Gastroesophageal sphincter (tissue), 4 donors: ENCODE measurements at regions not wholly inside any gene's neighbourhood (a gene's known extent, or its start where the extent isn't known, plus 50 kb on each side); places are given as distances from the start of the nearest gene placed in this dataset.

Experiments
- ATAC-seq: fragments of 150-250 bp; one replicate; pipeline ENCODE4 v1.9.1; 2016; ENCODE audit warnings: mild to moderate bottlenecking, moderate library complexity
- H3K27ac ChIP-seq, 4 donors: fragments of 200-600 bp; sonication (generic) in 3 of 4; 1 replicate in 3 of 4; 2 replicates in 1 of 4; pipeline ENCODE4 v1.5.1; 2016 to 2019
- H3K27me3 ChIP-seq: fragments of 200-600 bp; sonication (generic); one replicate; pipeline ENCODE4 v1.5.1; 2019
- H3K36me3 ChIP-seq, 2 donors: fragments of 200-600 bp; sonication (generic); one replicate each; pipeline ENCODE4 v1.5.1; 2019; ENCODE audit warnings: control low read depth in 1 of 2
- H3K4me1 ChIP-seq, 3 donors: fragments of 200-600 bp; sonication (generic); 1 replicate in 2 of 3; 2 replicates in 1 of 3; pipeline ENCODE4 v1.5.1; 2016 to 2019; ENCODE audit warnings: control low read depth in 2 of 3
- H3K4me3 ChIP-seq, 2 donors: fragments of 200-600 bp; sonication (generic); one replicate each; pipeline ENCODE4 v1.5.1; 2019; ENCODE audit warnings: mild to moderate bottlenecking in 1 of 2, moderate library complexity in 1 of 2
- H3K9me3 ChIP-seq, 3 donors: fragments of 200-600 bp; sonication (generic); one replicate each; pipeline ENCODE4 v1.5.1; 2017 to 2019; ENCODE audit warnings: control low read depth in 2 of 3
- CTCF ChIP-seq, 4 experiments: fragments of 200-600 bp in 2 of 4; fragments of 450-650 bp in 2 of 4; sonication (generic) in 1 of 4; IDR thresholded peaks; one replicate each; pipeline ENCODE4 v1.5.1; 2017 to 2019; ENCODE audit warnings: antibody characterized with exemption in 4 of 4, mild to moderate bottlenecking in 2 of 4, moderate library complexity in 2 of 4
- EP300 ChIP-seq: sonication (generic); formaldehyde crosslinking; IDR thresholded peaks from one replicate; pipeline ENCODE4 v1.6.1; 2017; ENCODE audit warnings: antibody characterized with exemption, mild to moderate bottlenecking
- POLR2A ChIP-seq, 2 donors: fragments of 450-650 bp; IDR thresholded peaks; one replicate each; pipeline ENCODE4 v1.6.1; 2017; ENCODE audit warnings: antibody characterized with exemption in 2 of 2, mild to moderate bottlenecking in 2 of 2, moderate library complexity in 1 of 2
- POLR2AphosphoS5 ChIP-seq: sonication (generic); formaldehyde crosslinking; IDR thresholded peaks from one replicate; pipeline ENCODE4 v1.6.1; 2017; ENCODE audit warnings: antibody characterized with exemption
- WGBS, 2 donors: methylation state at CpG; one replicate each; pipeline ENCODE4 v1.1.5; 2018; ENCODE audit warnings: low coverage in 1 of 2; 5-methylcytosine and 5-hydroxymethylcytosine counted together

DNA sequence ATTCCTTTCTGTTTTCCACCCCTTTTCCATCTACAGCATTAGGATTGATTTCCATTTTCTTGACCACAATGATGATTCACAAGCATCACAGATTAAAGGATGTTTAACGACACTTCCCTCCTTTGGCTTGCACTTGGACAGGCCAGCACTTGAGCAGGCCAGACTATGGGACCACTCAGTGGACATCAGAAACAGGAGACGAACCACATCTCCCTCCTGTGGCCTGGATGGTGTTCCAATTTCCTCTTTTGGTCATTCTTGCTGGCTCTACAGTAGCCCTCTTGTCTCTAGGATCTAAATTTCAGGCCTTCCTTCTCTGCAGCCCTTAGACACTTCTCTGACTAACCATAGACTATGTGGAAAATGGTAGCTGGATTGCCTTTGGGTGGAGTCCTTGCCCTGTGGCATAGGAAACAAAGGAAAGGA is 78.8 kb upstream of the BOC start:
- ATAC-seq: no peak
- 63 to 83% methylated on average over 1 to 2 of the region's 2 CpGs for WGBS, 2 donors
- Histone ChIP-seq H3K36me3 (no peaks in the 10 kb centered on the region), H3K27ac (peak overlapping the region in 2 of 4 donors; percentile 11 to 36), H3K4me1 (peaks cover 0 to 46% (median 6%) of the 10 kb centered on the region in 3 donors), H3K27me3 (no peaks in the 10 kb centered on the region), H3K4me3 (no peak overlapping the region), H3K9me3 (no peaks in the 10 kb centered on the region)
- TF ChIP-seq CTCF (IDR thresholded peaks at IDR 0.05): no peak
- no peak for TF ChIP-seq EP300
- TF ChIP-seq POLR2A (IDR thresholded peaks at IDR 0.05): no peak
- TF ChIP-seq POLR2AphosphoS5: no peak

DNA sequence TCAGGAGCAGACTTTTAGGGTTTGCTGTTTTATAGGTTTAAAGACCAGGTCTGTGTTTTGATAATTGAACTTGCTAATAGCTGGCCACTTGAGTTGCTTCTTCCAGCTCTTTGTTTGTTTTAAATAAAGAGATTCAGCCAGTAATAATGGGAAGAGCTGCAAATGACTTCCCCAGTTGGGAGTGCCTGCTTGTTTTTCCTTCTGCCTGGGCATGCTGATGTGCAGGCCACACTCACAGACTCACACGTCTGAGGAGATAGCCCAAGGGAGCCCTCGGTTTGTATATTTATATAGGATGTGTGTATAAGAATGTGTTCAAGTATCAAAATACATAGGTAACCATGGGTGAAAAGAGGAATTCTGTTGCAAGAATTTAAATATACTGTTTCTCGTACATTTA is 78.2 kb upstream of the BOC start:
- no peak for TF ChIP-seq POLR2AphosphoS5
- no peak for TF ChIP-seq EP300
- TF ChIP-seq POLR2A (IDR thresholded peaks at IDR 0.05): no peak
- no peak for TF ChIP-seq CTCF (IDR thresholded peaks at IDR 0.05)
- no peaks in the 10 kb centered on the region for H3K27me3 ChIP-seq
- WGBS, 2 donors: 57 to 67% methylated on average over 3 of the region's 3 CpGs
- H3K4me3 ChIP-seq: no peak overlapping the region
- peak overlapping the region in 2 of 4 donors; percentile 11 to 36 for H3K27ac ChIP-seq
- peaks cover 0 to 43% (median 6%) of the 10 kb centered on the region in 3 donors for H3K4me1 ChIP-seq
- no peak for ATAC-seq
- no peaks in the 10 kb centered on the region for H3K9me3 ChIP-seq
- no peaks in the 10 kb centered on the region for H3K36me3 ChIP-seq

GRCh38 chr3:113136071-113136470 is 75.3 kb upstream of the BOC start:
- H3K9me3 ChIP-seq: no peaks in the 10 kb centered on the region
- no peak overlapping the region for H3K4me3 ChIP-seq
- no peaks in the 10 kb centered on the region for H3K27me3 ChIP-seq
- H3K27ac ChIP-seq: peak overlapping the region in 3 of 4 donors; percentile 7 to 56 (median 21)
- ATAC-seq: peak; percentile 30
- peaks cover 4 to 45% (median 12%) of the 10 kb centered on the region in 3 donors for H3K4me1 ChIP-seq
- no peaks in the 10 kb centered on the region for H3K36me3 ChIP-seq
- 15 to 25% methylated on average over 5 to 6 of the region's 6 CpGs for WGBS, 2 donors
- TF ChIP-seq POLR2A (IDR thresholded peaks at IDR 0.05) (no peak), POLR2AphosphoS5 (no peak), EP300 (no peak), CTCF (IDR thresholded peaks at IDR 0.05) (peak; percentile 35 to 82 (median 72))

DNA sequence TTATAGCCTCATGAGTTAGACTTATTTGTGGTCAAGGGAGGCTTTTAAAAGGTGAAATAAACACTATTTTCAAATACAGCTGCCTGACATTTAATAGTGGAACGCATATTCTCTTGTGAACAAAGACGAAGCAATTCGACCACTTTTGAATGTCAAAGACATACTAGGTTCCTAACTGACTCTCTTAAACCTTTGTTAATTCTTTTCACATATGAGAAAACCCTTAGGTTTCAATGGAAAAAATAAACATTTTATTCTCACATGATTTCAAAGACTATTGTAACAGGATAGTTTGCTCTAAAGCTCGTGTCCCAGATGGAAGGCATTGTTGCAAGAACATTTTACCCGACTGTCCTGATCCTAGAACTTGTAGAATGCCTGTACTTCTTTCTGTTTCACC is 74.8 kb upstream of the BOC start:
- peak overlapping the region; percentile 14 to 56 (median 46) for H3K27ac ChIP-seq
- TF ChIP-seq POLR2A (IDR thresholded peaks at IDR 0.05) (no peak), POLR2AphosphoS5 (no peak), CTCF (IDR thresholded peaks at IDR 0.05) (no peak), EP300 (no peak)
- 79 to 87% methylated on average over 5 of the region's 5 CpGs for WGBS, 2 donors

DNA sequence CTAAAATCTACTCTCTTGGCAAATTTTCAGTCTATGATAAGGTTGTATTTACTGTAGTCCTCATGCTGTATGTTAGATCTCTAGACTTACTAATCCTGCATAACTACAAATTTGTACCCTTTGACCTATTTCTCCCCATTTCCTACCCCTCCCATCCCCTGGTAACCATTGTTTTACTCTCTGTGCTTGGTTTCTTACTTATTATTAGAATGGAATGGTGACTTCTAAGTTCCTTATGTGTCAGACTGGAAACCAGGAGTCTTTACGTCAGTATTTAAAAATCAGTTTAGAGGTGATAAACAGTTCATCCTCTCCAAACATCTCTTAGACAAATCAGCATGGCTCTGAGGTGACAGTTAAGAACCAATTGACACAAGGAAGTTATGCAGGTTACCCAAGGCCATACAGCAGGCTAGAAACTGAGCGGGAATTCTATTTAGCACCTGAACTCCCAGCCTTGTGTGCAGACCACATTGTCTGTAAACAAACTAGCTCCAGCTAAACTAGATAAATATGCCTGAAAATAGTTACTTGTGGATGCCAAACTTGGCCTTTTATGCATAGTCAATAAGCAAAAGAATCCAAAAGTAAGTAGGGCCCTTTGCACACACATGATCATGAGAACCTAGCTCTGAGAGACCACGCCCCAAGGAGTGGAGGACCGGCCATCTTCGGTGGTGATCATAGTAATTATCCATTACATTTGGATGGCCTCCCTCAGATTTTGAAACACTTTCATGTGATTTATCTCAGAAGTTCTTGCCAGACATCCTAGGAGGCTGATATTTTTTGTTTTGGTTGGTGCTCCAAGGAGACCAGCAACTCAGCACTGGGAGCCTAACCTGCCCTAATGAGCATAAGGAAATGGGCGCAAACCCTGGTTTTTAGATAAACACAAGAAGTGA is 72.3 kb upstream of the BOC start:
- H3K27ac ChIP-seq: peak overlapping the region; percentile 44 to 59 (median 56)
- H3K27me3 ChIP-seq: no peaks in the 10 kb centered on the region
- no peak overlapping the region for H3K4me3 ChIP-seq
- ATAC-seq: no peak
- no peaks in the 10 kb centered on the region for H3K9me3 ChIP-seq
- H3K4me1 ChIP-seq: peaks cover 4 to 35% (median 12%) of the 10 kb centered on the region in 3 donors
- 46 to 52% methylated on average over 5 to 6 of the region's 6 CpGs for WGBS, 2 donors
- H3K36me3 ChIP-seq: no peaks in the 10 kb centered on the region
- TF ChIP-seq CTCF (IDR thresholded peaks at IDR 0.05) (no peak), EP300 (no peak), POLR2A (IDR thresholded peaks at IDR 0.05) (no peak), POLR2AphosphoS5 (no peak)

More for the DNA sequence above, 74.8 kb upstream of the BOC start:
- H3K4me3 ChIP-seq: no peak overlapping the region
- H3K4me1 ChIP-seq: peaks cover 4 to 41% (median 12%) of the 10 kb centered on the region in 3 donors
- no peak for ATAC-seq
- no peaks in the 10 kb centered on the region for H3K27me3 ChIP-seq
- no peaks in the 10 kb centered on the region for H3K9me3 ChIP-seq
- H3K36me3 ChIP-seq: no peaks in the 10 kb centered on the region
